ENCODE measurements at regions not wholly inside any gene's neighbourhood (a gene's known extent, or its start where the extent isn't known, plus 50 kb on each side); places are given as distances from the start of the nearest gene placed in this dataset.
A peak's percentile ranks its signal among the peaks of the same experiment; 100 is the strongest.
"Not testable (repeated sequence)": the region's sequence is repeated elsewhere in the genome, so short reads cannot be mapped to it uniquely, and the experiment has no call there.

- BruUV-seq (replicated peaks), result no TSS peak
- no peak overlapping the region for H3K9ac ChIP-seq (ENCODE audit: low read depth, low read length)
- ChIA-PET POLR2A (ENCODE audit: unreplicated experiment) (no interaction called here), CTCF (no interaction called here)
- no peaks in the 10 kb centered on the region for H3K79me1 ChIP-seq (ENCODE audit: low read depth in 1 of 2, low read length in 2 of 2)
- DNase-seq (peak; percentile 77), ATAC-seq (ENCODE audit: low read depth) (peak; percentile 90)
- H4K8ac ChIP-seq (ENCODE audit: low read depth in 2 of 2, low read length in 2 of 2), result no peak overlapping the region
- no peak overlapping the region for H2BK5ac ChIP-seq (ENCODE audit: low read depth, low read length, poor library complexity, severe bottlenecking)
- H3K9me3 ChIP-seq (ENCODE audit: control insufficient read depth, insufficient read depth, low read length), result no peaks in the 10 kb centered on the region
- H3K27me3 ChIP-seq (ENCODE audit: control insufficient read depth, insufficient read depth, low read length), result no peaks in the 10 kb centered on the region
- dilution Hi-C loops (cut with HindIII; ENCODE audit: low sequenced_read_pairs, unreplicated experiment), result no loop called here
- no peak overlapping the region for H3K18ac ChIP-seq (ENCODE audit: low read depth, low read length)
- H3K36me3 ChIP-seq (ENCODE audit: control insufficient read depth, insufficient read depth, low read length), result no peaks in the 10 kb centered on the region
- no peak overlapping the region for H4K5ac ChIP-seq (ENCODE audit: low read depth, low read length)
- no peak overlapping the region for H3K4ac ChIP-seq (ENCODE audit: low read depth, low read length)
- no peak overlapping the region for H3K14ac ChIP-seq (replicated peaks; ENCODE audit: low read depth, low read length)
- intact Hi-C loops (cut with micrococcal nuclease), result loop anchor here (10.0 kb wide), 2 partner anchors 314 to 596 kb away; no protein-coding TSS in a partner anchor
- no peak overlapping the region for H3K23ac ChIP-seq (ENCODE audit: low read depth, low read length)
- H2AK5ac ChIP-seq (ENCODE audit: low read depth, low read length), result no peak overlapping the region
- H2AFZ ChIP-seq (replicated peaks; ENCODE audit: low read length, poor library complexity), result no peak overlapping the region
- in situ Hi-C loops (cut with MboI; ENCODE audit: low sequenced_read_pairs), result no loop called here
- H2AK9ac ChIP-seq (replicated peaks; ENCODE audit: low read depth, low read length, poor library complexity), result no peak overlapping the region
- WGBS, 2 experiments (ENCODE audit: extremely low coverage in 2 of 2, insufficient read length in 1 of 2), result no CpG with 5 or more reads among the region's 1 CpG
- no peaks in the 10 kb centered on the region for H4K20me1 ChIP-seq (ENCODE audit: insufficient read depth, low read length)
- H2BK120ac ChIP-seq (ENCODE audit: low read depth, low read length), result no peak overlapping the region
- H3K27ac ChIP-seq (ENCODE audit: insufficient read depth, low read length), result no peak overlapping the region
- H3K4me3 ChIP-seq (ENCODE audit: insufficient read depth, low read depth, low read length), result no peak overlapping the region
- H2BK20ac ChIP-seq (ENCODE audit: low read depth, low read length), result no peak overlapping the region
- H3K4me1 ChIP-seq (ENCODE audit: control insufficient read depth, insufficient read depth, low read length), result no peaks in the 10 kb centered on the region; the same call in 1 of the 2 replicates
- no peaks in the 10 kb centered on the region for H3K9me1 ChIP-seq (ENCODE audit: insufficient read depth, low read length)
- H2BK15ac ChIP-seq (ENCODE audit: low read depth, low read length), result no peak overlapping the region
- no peak overlapping the region for H3K56ac ChIP-seq (ENCODE audit: extremely low read depth, insufficient read depth, low read length)
- H3K4me2 ChIP-seq (ENCODE audit: low read depth, low read length), result peak overlapping the region; percentile 33; the same call in 1 of the 2 replicates
- TF ChIP-seq MAFK (IDR thresholded peaks at IDR 0.05; ENCODE audit: low read depth, low read length), result no peak
- no peak for TF ChIP-seq CTCF (conservative IDR thresholded peaks at IDR 0.05; ENCODE audit: low read depth, low read length)
- TF ChIP-seq CEBPB (IDR thresholded peaks at IDR 0.05; ENCODE audit: low read depth, low read length), result no peak
- no peak for TF ChIP-seq MAZ (IDR thresholded peaks at IDR 0.05; ENCODE audit: borderline replicate concordance, low read depth, low read length)
- no peak for TF ChIP-seq BHLHE40 (IDR thresholded peaks at IDR 0.05; ENCODE audit: low read depth, low read length)
- H4K91ac ChIP-seq (ENCODE audit: insufficient read depth, low read depth, low read length), result no peak overlapping the region
These were observed 218.5 kb upstream of the ANKRD50 start for GRCh38 chr4:124931050-124931449.

GRCh38 chr4:124922748-124923147 is 210.2 kb upstream of the ANKRD50 start:
- H3K4me2 ChIP-seq (ENCODE audit: low read depth, low read length); ATAC-seq (ENCODE audit: low read depth); intact Hi-C loops (cut with micrococcal nuclease); H3K4ac ChIP-seq (ENCODE audit: low read depth, low read length); H3K9me3 ChIP-seq (ENCODE audit: control insufficient read depth, insufficient read depth, low read length); H2AK5ac ChIP-seq (ENCODE audit: low read depth, low read length); H3K9ac ChIP-seq (ENCODE audit: low read depth, low read length); BruUV-seq (replicated peaks); H3K4me1 ChIP-seq (ENCODE audit: control insufficient read depth, insufficient read depth, low read length); H4K20me1 ChIP-seq (ENCODE audit: insufficient read depth, low read length); H2BK20ac ChIP-seq (ENCODE audit: low read depth, low read length); dilution Hi-C loops (cut with HindIII; ENCODE audit: low sequenced_read_pairs, unreplicated experiment); H3K18ac ChIP-seq (ENCODE audit: low read depth, low read length); H2AFZ ChIP-seq (replicated peaks; ENCODE audit: low read length, poor library complexity); CTCF ChIA-PET; POLR2A ChIA-PET (ENCODE audit: unreplicated experiment); H3K9me1 ChIP-seq (ENCODE audit: insufficient read depth, low read length); H3K14ac ChIP-seq (replicated peaks; ENCODE audit: low read depth, low read length); H3K27ac ChIP-seq (ENCODE audit: insufficient read depth, low read length); H4K91ac ChIP-seq (ENCODE audit: insufficient read depth, low read depth, low read length); H3K36me3 ChIP-seq (ENCODE audit: control insufficient read depth, insufficient read depth, low read length); H2BK15ac ChIP-seq (ENCODE audit: low read depth, low read length); H2BK120ac ChIP-seq (ENCODE audit: low read depth, low read length); H4K8ac ChIP-seq (ENCODE audit: low read depth in 2 of 2, low read length in 2 of 2); H3K27me3 ChIP-seq (ENCODE audit: control insufficient read depth, insufficient read depth, low read length); H3K23ac ChIP-seq (ENCODE audit: low read depth, low read length); H4K5ac ChIP-seq (ENCODE audit: low read depth, low read length); in situ Hi-C loops (cut with MboI; ENCODE audit: low sequenced_read_pairs); H3K56ac ChIP-seq (ENCODE audit: extremely low read depth, insufficient read depth, low read length); DNase-seq; H3K79me1 ChIP-seq (ENCODE audit: low read depth in 1 of 2, low read length in 2 of 2); H2BK5ac ChIP-seq (ENCODE audit: low read depth, low read length, poor library complexity, severe bottlenecking); H3K4me3 ChIP-seq (ENCODE audit: insufficient read depth, low read depth, low read length); H2AK9ac ChIP-seq (replicated peaks; ENCODE audit: low read depth, low read length, poor library complexity): not testable (repeated sequence)
- WGBS, 2 experiments (ENCODE audit: extremely low coverage in 2 of 2, insufficient read length in 1 of 2), result 100% methylated on average over 7 of the region's 12 CpGs; no CpG with 5 or more reads in 1 of the 2 experiments

Measured in IMR-90 (cell line).